ENCODE measurements at regions not wholly inside any gene's neighbourhood (a gene's known extent, or its start where the extent isn't known, plus 50 kb on each side); places are given as distances from the start of the nearest gene placed in this dataset.
A peak's percentile ranks its signal among the peaks of the same experiment; 100 is the strongest.

- no peak for TF ChIP-seq SMARCC2 (IDR thresholded peaks at IDR 0.05; ENCODE audit: low read depth)
- TF ChIP-seq, protein P1, sequence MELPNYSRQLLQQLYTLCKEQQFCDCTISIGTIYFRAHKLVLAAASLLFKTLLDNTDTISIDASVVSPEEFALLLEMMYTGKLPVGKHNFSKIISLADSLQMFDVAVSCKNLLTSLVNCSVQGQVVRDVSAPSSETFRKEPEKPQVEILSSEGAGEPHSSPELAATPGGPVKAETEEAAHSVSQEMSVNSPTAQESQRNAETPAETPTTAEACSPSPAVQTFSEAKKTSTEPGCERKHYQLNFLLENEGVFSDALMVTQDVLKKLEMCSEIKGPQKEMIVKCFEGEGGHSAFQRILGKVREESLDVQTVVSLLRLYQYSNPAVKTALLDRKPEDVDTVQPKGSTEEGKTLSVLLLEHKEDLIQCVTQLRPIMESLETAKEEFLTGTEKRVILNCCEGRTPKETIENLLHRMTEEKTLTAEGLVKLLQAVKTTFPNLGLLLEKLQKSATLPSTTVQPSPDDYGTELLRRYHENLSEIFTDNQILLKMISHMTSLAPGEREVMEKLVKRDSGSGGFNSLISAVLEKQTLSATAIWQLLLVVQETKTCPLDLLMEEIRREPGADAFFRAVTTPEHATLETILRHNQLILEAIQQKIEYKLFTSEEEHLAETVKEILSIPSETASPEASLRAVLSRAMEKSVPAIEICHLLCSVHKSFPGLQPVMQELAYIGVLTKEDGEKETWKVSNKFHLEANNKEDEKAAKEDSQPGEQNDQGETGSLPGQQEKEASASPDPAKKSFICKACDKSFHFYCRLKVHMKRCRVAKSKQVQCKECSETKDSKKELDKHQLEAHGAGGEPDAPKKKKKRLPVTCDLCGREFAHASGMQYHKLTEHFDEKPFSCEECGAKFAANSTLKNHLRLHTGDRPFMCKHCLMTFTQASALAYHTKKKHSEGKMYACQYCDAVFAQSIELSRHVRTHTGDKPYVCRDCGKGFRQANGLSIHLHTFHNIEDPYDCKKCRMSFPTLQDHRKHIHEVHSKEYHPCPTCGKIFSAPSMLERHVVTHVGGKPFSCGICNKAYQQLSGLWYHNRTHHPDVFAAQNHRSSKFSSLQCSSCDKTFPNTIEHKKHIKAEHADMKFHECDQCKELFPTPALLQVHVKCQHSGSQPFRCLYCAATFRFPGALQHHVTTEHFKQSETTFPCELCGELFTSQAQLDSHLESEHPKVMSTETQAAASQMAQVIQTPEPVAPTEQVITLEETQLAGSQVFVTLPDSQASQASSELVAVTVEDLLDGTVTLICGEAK (IDR thresholded peaks at IDR 0.05) = no peak
- TF ChIP-seq, protein P1 (CRISPR knock-in tag; IDR thresholded peaks at IDR 0.05) = no peak
- no peak for TF ChIP-seq MAFF (IDR thresholded peaks at IDR 0.05; ENCODE audit: low read length)
- TF ChIP-seq SMAD4 (CRISPR knock-in tag; conservative IDR thresholded peaks at IDR 0.05) = no peak
- no peak for TF ChIP-seq ZNF41 (CRISPR knock-in tag; conservative IDR thresholded peaks at IDR 0.05)
- no peak for TF ChIP-seq CCAR2 (IDR thresholded peaks at IDR 0.05; ENCODE audit: low read depth, low read length)
- no peak for TF ChIP-seq ELF1 (tag; IDR thresholded peaks at IDR 0.05)
- no peak for TF ChIP-seq MEF2D (tag; conservative IDR thresholded peaks at IDR 0.05; ENCODE audit: low read depth)
- no peak for TF ChIP-seq KAT8 (IDR thresholded peaks at IDR 0.05; ENCODE audit: low read depth)
- no peak for TF ChIP-seq NBN (IDR thresholded peaks at IDR 0.05; ENCODE audit: low read depth)
- no peak for TF ChIP-seq CC2D1A (IDR thresholded peaks at IDR 0.05)
- TF ChIP-seq CBX8 (IDR thresholded peaks at IDR 0.05; ENCODE audit: borderline replicate concordance, extremely low read depth, low read depth, low read length, poor library complexity, severe bottlenecking) = no peak
- no peak for TF ChIP-seq NCOA1 (IDR thresholded peaks at IDR 0.05; ENCODE audit: low read depth)
- no peak for TF ChIP-seq MAFK (IDR thresholded peaks at IDR 0.05; ENCODE audit: low read length)
- no peak for TF ChIP-seq ZSCAN29 (IDR thresholded peaks at IDR 0.05)
- 0 out of 2 replicates have a peak, but pooled peaks have one; percentile 66 for TF ChIP-seq SMAD3 (CRISPR knock-in tag; conservative IDR thresholded peaks at IDR 0.05)
- TF ChIP-seq CSDE1 (IDR thresholded peaks at IDR 0.05) = no peak
- TF ChIP-seq ZNF24 (IDR thresholded peaks at IDR 0.05) = no peak
- no peak for TF ChIP-seq TAF15 (IDR thresholded peaks at IDR 0.05; ENCODE audit: low read depth, low read length)
- no peak for TF ChIP-seq BHLHE40 (IDR thresholded peaks at IDR 0.05; ENCODE audit: low read length)
- TF ChIP-seq TAL1 (IDR thresholded peaks at IDR 0.05) = peak; percentile 57; the same call in 1 of the 2 replicates
- TF ChIP-seq KDM5B (IDR thresholded peaks at IDR 0.05; ENCODE audit: insufficient replicate concordance, low read depth, low read length) = no peak
Measured at GRCh38 chr1:193685986-193686385, 499.6 kb upstream of the B3GALT2 start (continued).

Data from K562 (cell line).